Ishikawa (cell line): ENCODE measurements at regions not wholly inside any gene's neighbourhood (a gene's known extent, or its start where the extent isn't known, plus 50 kb on each side); places are given as distances from the start of the nearest gene placed in this dataset.

Experiments used
- MAX ChIP-seq: IDR thresholded peaks from 2 replicates; pipeline ENCODE4 v1.6.1; 2012
- RAD21 ChIP-seq: IDR thresholded peaks from 2 replicates; pipeline ENCODE4 v1.6.1; 2012; ENCODE audit warnings: low read depth
- YY1 ChIP-seq: IDR thresholded peaks from 2 replicates; pipeline ENCODE4 v1.6.1; 2012; ENCODE audit warnings: low read depth

- TF ChIP-seq RAD21 (no peak), MAX (no peak), YY1 (no peak)
These were observed 325.5 kb downstream of the C16orf95 start for GRCh38 chr16:86991679-86992078.
